GM21526 (cell line): ENCODE measurements at regions not wholly inside any gene's neighbourhood (a gene's known extent, or its start where the extent isn't known, plus 50 kb on each side); places are given as distances from the start of the nearest gene placed in this dataset.

ENCODE experiments used
- ATAC-seq: cut with Tn5 transposase; IDR thresholded peaks from one replicate; pipeline ENCODE4 v1.9.1; 2021; ENCODE audit warnings: moderate library complexity; ENCODE audit not compliant: unreplicated experiment, low FRiP score

DNA sequence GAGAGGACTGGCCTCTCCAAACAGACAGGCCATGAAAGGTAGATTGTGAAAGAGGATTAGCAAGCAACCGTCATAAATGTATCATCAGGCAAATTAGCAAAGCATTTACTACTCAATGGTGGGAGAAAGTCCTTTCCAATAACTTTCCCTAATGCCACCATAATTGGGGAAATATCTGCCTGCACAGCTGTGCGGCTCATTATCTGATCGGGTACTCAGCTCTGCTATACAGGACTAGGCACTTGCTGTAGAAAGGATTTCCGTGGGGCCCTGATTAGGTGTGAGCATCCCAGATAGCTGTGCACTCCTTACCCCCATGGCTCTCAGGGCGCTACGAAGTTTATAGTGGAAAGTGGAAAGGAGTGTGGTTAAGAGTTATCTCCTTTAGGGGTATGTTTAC is 309.7 kb upstream of the PLET1 start:
- ATAC-seq = no peak

DNA sequence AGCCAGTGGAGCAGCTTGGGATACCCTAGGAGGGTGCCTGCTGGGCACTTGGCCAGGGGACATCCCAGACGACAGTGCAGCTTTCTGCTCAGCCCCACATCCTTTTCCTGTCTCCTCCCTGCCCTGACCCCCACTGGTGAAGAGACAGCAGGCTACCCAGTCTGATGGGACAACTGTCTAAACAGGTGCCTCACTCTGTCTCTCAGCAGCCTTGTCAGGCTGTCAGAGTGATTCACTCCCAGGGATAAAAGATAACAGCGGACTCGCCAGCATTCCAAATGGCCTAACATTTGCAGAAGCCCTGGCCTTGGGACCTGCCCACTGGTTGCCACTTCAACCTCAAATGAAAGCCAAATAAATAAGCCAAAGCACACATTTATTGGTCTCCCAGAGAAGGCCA is 318.6 kb upstream of the PLET1 start:
- ATAC-seq = no peak

DNA sequence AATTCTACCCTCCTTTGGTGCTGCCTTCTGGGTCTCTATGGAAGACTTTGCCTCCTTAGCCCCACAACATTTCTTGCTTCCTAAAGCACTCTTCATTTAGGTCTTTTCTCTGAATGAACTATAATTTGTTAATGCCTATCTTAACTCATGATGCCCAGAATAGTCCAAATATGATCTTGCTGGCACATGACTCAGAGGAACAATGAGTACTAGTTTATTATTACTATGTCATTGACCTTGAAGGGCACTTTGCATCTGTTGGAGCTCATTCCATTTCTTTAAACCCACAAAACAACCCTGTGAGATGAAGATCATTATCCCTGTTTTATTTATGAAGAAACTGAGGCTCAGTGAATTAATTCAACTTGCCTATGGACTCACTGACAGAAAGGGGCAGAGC is 320.2 kb upstream of the PLET1 start:
- ATAC-seq = no peak

DNA sequence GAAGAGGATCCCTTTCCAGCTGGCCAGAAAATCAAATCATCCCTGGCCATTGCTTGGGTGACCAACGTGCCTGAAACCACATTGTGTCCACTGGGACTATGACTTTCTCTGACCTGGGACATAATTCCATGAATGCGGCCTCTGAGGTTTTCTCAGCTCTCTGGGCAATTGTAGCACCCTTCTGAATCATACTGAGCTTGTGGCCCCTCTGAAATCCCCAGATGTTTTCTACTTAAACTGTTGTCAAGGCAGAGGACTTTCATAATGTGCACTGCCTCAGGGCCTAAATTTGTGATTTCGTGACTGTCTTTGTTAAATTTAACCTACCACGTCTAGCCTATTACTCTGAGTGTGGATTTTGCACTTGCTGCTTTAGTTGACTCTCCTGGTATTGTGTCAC is 321.1 kb upstream of the PLET1 start:
- no peak for ATAC-seq

DNA sequence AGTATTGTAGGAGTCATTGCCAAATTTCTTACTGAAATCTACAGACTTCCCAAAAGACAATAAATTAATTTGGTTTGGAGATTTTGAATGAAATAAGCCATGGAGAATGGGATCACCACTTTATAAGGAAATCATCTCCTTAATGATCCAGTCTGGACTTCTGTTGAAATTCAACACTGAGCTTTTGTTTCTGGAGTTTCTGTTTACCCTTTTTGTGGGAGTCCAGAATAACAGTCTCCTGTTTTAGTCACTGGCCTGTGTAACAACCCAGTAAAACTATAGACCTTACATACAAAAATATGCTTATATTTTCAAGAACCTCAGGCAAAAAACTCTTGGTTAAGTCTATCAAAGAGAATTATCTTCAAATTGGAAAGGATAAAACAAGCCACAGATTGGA is 321.7 kb upstream of the PLET1 start:
- ATAC-seq = no peak

DNA sequence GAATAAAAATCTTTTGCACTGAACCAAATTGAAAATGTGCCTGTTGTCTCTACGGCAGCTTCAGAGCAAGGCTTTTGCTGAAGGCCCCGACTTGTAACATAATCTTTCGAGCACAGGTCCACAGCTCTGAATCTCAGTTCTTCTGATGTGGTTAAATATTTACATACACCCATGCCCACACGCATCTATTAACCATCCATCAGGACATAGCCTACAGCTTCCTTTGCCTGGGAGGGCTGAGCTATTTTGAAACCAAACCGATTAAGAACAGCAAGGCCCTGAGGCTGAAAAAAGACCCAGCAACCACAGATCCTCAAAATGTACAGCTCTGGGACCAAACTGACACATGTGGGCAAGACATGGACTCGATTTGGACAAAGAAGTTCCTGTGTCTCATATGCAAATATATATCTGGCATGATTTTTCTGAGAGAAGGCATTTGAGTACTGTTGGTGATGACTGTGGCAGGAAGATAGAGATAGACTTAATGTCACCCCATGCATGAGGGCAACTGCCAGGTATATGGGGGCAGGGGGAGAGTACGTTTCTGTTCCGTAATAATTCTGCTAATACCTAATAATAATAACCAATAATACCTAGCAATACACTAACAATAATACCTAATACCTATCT is 322.7 kb upstream of the PLET1 start:
- ATAC-seq = peak; percentile 90

DNA sequence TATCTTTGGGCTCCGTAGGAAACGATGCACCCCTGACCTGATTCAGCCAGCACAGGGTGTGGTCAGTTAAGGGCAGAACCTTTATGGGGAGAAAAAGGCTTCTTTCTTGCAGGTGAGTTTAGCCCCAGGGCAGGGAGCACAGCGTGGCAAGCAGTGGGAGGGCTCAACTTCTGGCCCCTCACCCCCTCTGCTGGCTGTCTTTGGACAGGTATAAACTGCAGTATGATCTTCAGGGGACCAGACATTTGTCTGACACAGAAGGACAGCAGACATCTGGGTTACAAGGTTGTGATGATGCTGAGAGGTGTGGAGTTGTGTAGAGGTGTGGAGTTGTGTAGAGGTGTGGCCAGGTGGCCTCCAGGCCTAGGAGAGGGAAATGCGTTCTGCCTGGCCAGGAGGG is 324.0 kb upstream of the PLET1 start:
- no peak for ATAC-seq

DNA sequence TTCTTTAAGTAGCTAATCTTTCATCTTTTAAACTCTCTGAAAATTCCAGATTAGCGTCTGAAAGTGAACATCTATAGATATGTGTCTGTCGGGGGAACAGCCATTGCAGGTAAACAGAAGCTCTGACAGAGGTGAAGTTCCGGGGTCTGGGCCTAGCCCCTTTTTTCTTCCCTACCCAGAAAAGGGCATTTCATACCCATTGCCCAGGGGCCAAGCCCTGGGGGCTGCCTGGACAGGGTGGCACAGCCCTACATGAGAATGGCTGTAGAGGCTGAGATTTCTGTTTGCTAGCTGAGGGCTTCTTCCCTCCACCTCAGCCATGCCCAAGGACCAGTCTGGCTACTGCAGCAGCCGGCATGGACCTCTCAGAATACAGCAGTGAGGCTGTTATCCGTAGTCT is 327.0 kb upstream of the PLET1 start:
- no peak for ATAC-seq

DNA sequence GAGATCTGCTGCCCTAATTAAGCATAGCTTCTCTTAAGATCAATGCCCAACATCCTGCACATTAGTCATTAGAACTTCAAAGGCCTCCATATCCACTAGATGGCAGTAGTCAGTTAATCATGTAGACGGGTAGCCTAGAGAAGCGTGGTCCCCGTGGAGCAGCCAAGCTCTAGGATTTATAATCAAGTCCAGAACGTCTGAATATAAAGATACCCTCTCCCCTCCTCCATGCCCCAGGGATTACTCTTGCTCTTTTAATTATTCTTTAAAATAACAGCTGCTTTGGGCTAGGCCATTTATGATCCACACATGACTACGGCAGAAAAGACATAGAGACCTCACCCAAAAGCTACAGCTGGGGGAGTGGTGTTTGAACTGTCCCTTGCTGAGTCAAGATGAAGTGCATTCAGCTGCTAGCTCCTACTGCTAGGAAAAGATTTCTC is 327.6 kb upstream of the PLET1 start:
- ATAC-seq = peak; percentile 54

DNA sequence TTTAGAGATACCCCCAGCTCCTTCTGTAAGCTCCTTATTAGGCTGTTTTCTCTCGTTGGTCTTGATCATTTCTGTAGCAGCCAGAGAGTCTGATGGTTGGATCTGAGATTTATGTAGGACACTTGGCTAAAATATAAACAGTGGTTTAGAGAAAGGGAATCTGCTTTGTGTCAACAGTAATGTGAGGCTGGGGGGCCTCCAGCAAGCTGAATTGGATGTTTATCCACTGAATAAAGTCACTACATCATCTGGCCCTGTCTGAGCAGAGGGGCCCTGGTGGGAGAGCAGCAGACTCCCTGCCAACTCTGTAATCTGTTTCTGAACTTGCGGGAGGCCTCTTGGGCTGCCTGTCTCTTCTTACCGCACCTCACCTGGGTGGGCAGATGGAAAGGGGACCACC is 328.5 kb upstream of the PLET1 start:
- ATAC-seq = no peak

DNA sequence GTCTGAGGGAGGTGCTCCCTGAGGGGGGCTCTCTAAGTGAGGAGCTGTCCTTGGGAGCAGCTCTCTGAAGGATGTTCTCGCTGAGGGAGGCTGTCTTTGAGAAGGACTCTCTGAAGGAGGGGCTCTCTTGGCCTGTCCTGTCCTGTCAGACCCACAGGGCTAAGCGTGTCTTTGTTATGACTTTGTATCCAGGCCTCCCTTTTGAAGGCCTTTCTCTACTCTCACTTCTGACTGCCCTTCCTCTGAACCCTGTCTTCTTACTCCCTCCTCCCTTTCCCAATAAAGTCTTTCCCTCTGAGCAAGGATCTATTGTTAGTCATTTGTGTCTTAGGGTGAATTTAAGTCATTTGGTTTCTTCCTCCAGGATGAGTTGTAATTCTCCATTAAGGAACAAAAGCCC is 330.1 kb upstream of the PLET1 start:
- no peak for ATAC-seq

DNA sequence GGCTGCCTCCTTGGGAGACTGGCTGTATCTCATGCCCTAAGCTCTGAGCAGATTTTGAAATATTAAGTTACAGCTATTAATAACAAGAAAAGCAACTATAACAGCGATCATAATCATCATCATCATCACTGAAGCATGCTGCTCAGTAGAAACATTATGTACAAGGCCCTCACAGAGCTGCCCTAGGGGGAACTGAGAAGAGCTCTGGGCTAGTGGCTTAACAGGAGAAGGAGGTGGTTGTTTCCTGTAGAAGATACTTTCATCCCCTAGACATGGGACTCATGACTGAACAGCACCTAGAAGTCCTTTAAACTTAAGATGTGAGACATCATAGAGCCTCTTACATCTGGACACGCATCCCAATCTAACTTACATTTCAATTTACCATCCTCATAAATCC is 332.8 kb upstream of the PLET1 start:
- no peak for ATAC-seq

DNA sequence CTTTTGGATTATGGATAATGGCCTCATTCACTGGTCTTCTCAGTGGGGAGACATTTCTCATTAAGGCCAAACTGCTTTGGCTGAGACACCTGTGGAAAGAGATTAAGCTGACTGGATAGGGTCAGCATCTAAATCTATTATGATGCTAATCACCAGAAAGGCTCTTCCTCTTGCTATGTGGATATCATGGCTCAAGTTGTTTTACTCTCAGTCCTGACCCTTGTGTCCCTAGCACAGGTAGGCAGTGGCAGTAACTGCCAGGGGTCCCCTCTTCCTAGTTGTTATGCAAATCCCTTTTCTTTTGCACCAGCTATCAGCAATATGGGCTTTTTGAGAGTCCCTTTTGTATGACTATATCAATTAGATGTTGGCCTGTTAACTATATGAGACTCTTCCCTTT is 335.7 kb upstream of the PLET1 start:
- no peak for ATAC-seq

DNA sequence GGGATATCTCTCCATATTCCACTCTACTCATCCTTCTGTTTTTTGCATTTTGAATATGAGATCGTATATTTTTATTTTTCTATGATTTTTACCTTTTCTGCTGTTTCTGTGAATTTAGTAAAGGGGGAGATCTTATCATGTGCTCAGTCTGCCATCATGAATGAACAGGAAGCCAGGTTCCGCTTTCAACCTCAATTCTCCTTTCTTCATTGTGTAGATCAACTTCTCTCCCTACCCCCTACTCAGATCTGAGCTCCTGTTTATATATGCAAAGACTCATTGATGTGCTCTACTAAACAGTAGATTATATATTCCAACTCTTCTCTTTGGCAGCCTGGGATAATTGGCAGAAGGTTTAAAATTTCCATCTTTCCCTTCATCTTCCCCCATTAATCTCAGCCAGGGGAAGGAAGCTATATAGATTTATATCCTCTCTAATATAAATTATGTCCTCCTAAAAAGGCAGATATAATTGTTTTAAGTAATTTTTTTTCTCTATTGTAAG is 336.7 kb upstream of the PLET1 start:
- no peak for ATAC-seq

DNA sequence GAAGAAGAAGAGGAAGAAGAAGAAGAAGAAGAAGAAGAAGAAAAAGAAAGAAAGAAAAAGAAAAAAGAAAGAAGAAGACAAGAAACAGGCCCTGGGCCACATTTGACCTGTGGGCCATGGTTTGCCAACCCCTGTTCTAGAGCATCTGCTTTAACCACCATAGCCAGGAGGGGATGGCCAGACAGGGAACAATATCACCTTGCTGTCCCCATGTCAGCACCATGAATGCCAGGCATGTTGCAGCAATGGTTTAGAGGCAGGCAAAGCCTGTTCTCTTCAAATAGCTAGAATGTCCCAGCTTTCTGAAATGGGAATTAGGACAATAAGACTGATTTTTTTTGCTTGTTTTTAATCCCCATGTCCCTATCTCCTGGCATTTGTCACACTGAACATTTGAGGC is 338.6 kb upstream of the PLET1 start:
- ATAC-seq = no peak

DNA sequence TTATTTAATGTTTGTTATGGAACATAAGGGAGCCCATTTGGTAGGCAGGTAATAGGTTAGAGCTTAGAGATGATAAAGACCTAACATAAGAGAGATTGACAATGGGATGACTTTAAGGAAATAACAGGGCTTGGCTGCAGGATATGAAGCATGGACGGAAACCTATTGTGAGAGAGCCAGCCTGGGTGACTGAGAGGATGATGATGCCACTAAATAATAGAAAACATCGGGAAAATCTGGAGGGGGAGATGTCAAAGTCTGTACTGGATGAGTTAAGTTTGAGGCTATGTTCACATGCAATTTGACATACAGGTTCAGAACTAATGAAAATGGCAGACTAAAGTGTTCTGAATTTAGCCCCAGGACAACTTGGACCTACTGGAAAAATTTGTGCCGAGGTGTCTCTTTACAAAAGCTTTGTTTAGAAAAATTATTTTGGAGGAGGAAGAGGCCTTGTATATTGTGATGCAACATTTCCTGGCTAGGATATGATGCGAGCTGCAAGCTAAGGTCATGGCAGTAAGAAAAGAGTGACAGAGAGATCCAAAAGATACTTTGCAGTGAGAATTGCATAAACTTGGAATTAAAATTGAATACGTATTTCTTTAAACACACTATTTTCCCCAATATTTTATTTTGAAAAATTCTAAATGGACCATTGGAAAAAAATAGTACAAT is 339.3 kb upstream of the PLET1 start:
- ATAC-seq = no peak

DNA sequence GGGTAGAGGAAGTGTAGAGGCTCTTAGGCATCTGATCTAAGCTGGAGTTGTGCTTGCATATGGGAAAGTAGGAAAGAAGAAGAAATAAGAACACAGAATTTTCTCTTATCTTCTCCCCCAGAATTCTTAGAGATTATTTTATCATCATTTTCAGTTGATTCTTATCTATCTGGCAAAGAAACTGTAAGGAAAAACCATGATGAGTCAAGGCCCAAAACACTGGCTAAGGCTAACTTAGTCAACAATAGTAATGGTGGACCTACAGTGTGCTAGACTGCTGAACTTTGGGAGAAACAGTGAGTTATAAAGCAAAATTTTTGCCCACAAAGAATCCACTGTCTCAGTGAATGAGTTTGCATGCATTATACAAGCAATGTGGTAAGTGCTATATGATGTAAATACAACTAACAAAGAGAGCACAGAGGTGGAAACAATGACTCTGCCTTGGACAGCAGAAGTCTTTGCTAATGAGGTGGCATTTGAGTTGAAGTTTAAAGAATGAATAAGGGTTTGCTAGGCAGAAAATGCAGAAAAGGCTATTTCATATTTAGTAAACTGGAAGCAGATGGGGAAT is 344.5 kb upstream of the PLET1 start:
- no peak for ATAC-seq

DNA sequence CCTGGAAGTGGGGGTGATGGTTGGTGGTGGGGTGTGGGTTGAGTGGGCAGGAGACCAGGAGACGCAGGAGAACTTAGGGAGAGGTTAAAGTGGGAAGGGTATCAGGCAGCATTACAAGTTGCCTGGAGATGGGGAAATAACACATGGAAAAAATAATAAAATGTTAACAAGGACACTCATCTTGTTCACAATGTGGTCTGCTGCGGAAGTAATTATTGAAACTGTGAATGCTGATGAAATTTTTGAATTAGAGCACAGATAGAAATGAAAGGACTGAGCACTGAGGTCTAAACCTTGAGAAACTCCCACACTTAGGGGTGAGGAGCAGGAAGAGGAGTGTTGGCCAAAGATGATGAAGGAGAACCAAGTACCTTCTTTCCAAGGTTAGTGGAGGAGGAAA is 346.0 kb upstream of the PLET1 start:
- no peak for ATAC-seq

DNA sequence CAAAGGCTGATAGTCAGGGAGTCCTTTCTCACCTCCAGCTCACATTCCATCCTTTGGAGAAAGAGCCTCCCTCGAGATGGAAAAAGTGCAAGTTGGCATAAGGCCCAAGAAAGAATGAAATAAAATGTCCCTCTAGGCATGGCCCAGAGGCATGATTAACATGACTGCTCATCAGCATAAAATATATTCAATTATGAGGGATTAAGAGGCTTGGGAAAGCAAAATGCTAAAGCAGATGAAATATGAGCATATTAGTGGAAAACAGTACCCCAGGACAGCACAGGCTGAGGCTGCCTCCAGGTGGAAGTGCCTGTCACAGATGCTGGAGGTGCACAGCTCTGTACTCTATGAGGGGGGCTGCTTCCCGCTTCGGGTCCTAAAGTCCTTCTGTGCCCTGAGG is 347.8 kb upstream of the PLET1 start:
- ATAC-seq = no peak

DNA sequence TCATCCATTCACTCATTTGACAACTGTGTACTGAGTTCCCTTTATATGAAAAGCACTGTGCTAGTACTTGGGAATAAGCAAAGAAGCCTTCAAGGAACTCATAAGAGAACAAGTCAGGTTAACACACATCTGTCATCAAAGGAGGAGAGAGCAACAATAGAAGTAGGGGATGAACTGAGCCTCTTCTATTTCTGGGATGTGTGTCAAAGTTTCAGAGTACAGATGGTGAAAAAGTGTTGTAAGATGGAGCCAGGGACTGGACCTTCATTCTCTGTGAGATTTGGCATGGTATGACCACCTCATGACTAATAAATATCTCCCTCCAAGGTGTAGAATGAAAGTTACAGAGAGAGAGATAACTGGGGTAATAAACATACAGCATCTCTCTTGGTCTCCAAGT is 349.8 kb upstream of the PLET1 start:
- ATAC-seq = no peak

DNA sequence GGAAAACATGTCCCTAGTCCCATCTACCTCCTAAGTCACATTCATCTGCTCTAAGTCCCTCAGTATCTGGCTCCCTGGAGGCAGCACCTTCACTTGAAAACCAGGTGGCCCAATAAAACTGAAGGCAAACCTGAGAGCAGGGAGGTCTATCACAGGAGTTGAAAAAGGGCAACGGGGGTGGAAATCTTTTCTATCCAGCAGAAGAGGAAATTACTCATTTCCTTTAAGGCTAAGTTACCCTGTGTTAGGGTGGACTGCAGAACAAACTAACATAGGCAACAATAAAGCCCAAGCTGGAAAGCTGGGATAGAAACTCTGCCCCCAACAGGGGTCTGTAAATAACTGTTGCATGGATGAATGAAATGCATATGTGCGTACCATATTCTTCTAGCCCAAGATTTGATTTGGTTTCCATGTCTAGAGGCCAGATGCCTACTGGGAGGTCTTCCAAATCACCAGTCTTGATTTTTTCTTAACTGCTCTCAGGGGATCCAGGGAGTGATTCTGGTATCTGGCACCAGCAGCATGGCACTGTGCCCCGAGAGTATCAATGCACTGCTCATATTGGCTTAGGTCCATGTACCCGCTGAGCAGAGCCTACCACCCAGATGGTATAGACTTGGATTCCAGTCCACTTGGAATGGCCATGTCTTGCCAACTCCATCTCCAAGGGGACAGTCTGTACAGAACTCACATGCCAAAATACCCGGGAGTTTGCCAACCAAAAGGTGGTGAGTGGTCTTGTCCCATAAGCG is 350.0 kb upstream of the NCAM1 start:
- no peak for ATAC-seq
